ENCODE measurements at regions not wholly inside any gene's neighbourhood (a gene's known extent, or its start where the extent isn't known, plus 50 kb on each side); places are given as distances from the start of the nearest gene placed in this dataset.

DNA sequence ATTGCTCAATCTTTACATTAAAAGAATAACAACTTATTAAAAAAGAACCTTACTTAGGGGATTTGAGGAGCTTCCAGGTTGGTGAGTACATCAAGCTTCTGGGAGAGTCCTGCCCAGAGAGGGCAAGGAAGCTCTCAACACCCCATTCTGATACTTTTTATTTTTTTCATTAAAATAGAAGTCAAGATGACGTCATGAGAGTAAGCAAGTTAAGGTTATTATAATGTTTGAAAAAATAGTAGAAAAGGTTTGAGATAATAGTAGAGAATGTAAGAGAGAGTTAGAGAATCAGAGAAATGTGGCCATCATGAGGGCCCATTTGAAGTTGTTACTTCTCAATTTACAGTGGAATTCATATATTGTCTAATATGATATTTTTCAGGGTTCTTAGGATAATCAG lies 221.0 kb upstream of the SLC16A7 start:
- TF ChIP-seq, protein P1, sequence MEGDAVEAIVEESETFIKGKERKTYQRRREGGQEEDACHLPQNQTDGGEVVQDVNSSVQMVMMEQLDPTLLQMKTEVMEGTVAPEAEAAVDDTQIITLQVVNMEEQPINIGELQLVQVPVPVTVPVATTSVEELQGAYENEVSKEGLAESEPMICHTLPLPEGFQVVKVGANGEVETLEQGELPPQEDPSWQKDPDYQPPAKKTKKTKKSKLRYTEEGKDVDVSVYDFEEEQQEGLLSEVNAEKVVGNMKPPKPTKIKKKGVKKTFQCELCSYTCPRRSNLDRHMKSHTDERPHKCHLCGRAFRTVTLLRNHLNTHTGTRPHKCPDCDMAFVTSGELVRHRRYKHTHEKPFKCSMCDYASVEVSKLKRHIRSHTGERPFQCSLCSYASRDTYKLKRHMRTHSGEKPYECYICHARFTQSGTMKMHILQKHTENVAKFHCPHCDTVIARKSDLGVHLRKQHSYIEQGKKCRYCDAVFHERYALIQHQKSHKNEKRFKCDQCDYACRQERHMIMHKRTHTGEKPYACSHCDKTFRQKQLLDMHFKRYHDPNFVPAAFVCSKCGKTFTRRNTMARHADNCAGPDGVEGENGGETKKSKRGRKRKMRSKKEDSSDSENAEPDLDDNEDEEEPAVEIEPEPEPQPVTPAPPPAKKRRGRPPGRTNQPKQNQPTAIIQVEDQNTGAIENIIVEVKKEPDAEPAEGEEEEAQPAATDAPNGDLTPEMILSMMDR (IDR thresholded peaks at IDR 0.05): no peak
- TF ChIP-seq, protein P2, sequence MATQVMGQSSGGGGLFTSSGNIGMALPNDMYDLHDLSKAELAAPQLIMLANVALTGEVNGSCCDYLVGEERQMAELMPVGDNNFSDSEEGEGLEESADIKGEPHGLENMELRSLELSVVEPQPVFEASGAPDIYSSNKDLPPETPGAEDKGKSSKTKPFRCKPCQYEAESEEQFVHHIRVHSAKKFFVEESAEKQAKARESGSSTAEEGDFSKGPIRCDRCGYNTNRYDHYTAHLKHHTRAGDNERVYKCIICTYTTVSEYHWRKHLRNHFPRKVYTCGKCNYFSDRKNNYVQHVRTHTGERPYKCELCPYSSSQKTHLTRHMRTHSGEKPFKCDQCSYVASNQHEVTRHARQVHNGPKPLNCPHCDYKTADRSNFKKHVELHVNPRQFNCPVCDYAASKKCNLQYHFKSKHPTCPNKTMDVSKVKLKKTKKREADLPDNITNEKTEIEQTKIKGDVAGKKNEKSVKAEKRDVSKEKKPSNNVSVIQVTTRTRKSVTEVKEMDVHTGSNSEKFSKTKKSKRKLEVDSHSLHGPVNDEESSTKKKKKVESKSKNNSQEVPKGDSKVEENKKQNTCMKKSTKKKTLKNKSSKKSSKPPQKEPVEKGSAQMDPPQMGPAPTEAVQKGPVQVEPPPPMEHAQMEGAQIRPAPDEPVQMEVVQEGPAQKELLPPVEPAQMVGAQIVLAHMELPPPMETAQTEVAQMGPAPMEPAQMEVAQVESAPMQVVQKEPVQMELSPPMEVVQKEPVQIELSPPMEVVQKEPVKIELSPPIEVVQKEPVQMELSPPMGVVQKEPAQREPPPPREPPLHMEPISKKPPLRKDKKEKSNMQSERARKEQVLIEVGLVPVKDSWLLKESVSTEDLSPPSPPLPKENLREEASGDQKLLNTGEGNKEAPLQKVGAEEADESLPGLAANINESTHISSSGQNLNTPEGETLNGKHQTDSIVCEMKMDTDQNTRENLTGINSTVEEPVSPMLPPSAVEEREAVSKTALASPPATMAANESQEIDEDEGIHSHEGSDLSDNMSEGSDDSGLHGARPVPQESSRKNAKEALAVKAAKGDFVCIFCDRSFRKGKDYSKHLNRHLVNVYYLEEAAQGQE (IDR thresholded peaks at IDR 0.05; ENCODE audit: insufficient read depth in 1 of 2, low read depth in 2 of 2, low read length in 1 of 2): no peak
